Activated CD8-positive, alpha-beta T cell treated with anti-CD3 and anti-CD28 coated beads for 36 hours (primary cell): ENCODE measurements at regions not wholly inside any gene's neighbourhood (a gene's known extent, or its start where the extent isn't known, plus 50 kb on each side); places are given as distances from the start of the nearest gene placed in this dataset.

ENCODE experiments used
- ATAC-seq: fragments of 200-7000 bp; cut with Tn5 transposase; one replicate; pipeline ENCODE4 v1.10.0; 2021; ENCODE audit warnings: mild to moderate bottlenecking, moderate library complexity
- CTCF ChIA-PET: fragments of 350-600 bp; sonication (Branson Sonifier 250); formaldehyde crosslinking; loops from one replicate; lab custom pipeline; 2021; ENCODE audit warnings: antibody characterized with exemption; lab: Charles Lee
- POLR2A ChIA-PET: fragments of 350-600 bp; sonication (Branson Sonifier 250); formaldehyde crosslinking; loops from one replicate; lab custom pipeline; 2021; ENCODE audit warnings: antibody characterized with exemption; lab: Charles Lee
- DNase-seq: peaks from one replicate; pipeline ENCODE4 v3.0.0-alpha.2; 2020
- H3K27ac Mint-ChIP-seq: one replicate; pipeline ENCODE4 v1.8.0; 2021; ENCODE audit warnings: mild to moderate bottlenecking, mixed read lengths
- H3K27me3 Mint-ChIP-seq: one replicate; pipeline ENCODE4 v1.8.0; 2021; ENCODE audit warnings: mixed read lengths
- H3K36me3 Mint-ChIP-seq: one replicate; pipeline ENCODE4 v1.8.0; 2021; ENCODE audit warnings: low read depth, mixed read lengths
- H3K4me1 Mint-ChIP-seq: one replicate; pipeline ENCODE4 v1.8.0; 2021; ENCODE audit warnings: low read depth, mixed read lengths
- H3K4me3 Mint-ChIP-seq: one replicate; pipeline ENCODE4 v1.8.0; 2021; ENCODE audit warnings: mild to moderate bottlenecking, moderate library complexity, mixed read lengths
- H3K9me3 Mint-ChIP-seq: one replicate; pipeline ENCODE4 v1.8.0; 2021; ENCODE audit warnings: mixed read lengths
- CTCF ChIP-seq: fragments of 200-600 bp; IDR thresholded peaks from one replicate; pipeline ENCODE4 v1.8.0; 2022; ENCODE audit warnings: antibody characterized with exemption, mild to moderate bottlenecking
- intact Hi-C: fragments of 100-400 bp; cut with micrococcal nuclease; formaldehyde crosslinking; loops from one replicate; pipeline ENCODE4 v1.10.0; 2022

- ChIA-PET POLR2A (no interaction called here), CTCF (no interaction called here)
- intact Hi-C loops: no loop called here
- Mint-ChIP-seq H3K4me3 (no peak overlapping the region), H3K27ac (no peak overlapping the region), H3K4me1 (no peaks in the 10 kb centered on the region), H3K36me3 (no peaks in the 10 kb centered on the region), H3K9me3 (no peaks in the 10 kb centered on the region), H3K27me3 (peaks cover 12% of the 10 kb centered on the region)
- no peak for DNase-seq
- no peak for TF ChIP-seq CTCF
- no peak for ATAC-seq
Measured at GRCh38 chr15:79529157-79529785, 97.1 kb downstream of the MINAR1 start.

DNA sequence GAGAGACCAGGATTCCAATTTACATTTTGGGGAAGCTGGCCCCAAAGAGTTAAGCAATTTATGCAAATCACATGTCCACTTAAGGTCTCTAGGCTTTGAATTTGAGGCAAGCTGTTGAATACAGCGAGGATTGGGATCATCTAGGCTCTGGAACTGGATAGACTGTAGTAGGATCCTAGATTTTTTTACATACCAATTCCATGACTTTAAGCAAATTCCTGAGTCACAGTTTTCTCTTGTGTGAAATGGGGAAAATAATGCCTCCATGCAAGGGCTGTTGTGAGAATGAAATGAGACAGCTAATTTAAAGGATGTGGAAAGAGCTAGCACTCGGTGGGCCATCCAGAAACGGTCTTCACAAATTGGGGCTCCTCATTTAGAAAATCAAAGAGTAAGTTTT, 103.4 kb downstream of the MINAR1 start:
- no peaks in the 10 kb centered on the region for H3K36me3 Mint-ChIP-seq
- no peak for DNase-seq
- intact Hi-C loops: no loop called here
- no peak for TF ChIP-seq CTCF
- no peak overlapping the region for H3K27ac Mint-ChIP-seq
- H3K4me3 Mint-ChIP-seq: no peak overlapping the region
- H3K9me3 Mint-ChIP-seq: no peaks in the 10 kb centered on the region
- CTCF ChIA-PET: no interaction called here
- no peak for ATAC-seq
- peaks cover 6% of the 10 kb centered on the region for H3K27me3 Mint-ChIP-seq
- POLR2A ChIA-PET: no interaction called here
- H3K4me1 Mint-ChIP-seq: no peaks in the 10 kb centered on the region

DNA sequence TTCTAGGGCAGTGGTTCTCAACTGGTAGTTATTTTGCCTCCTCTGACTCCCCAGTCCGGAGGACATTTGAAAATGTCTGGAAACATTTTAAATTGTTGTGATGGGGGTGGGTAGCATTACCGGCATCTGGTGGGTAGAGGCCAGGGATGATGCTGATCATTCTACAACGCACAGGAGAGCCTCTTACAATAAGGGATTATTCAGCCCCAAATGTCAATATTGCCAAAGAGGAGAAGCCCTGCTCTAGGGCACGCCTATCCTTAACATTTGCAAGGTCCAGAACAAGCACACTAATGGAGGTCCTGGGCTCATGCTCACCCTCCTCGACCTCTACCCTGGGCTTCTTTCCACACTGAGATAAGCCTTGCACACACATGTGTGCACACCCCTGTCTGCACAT, 106.4 kb downstream of the MINAR1 start:
- TF ChIP-seq CTCF: no peak
- H3K36me3 Mint-ChIP-seq: no peaks in the 10 kb centered on the region
- ATAC-seq (no peak), DNase-seq (no peak)
- CTCF ChIA-PET: no interaction called here
- H3K27ac Mint-ChIP-seq: no peak overlapping the region
- POLR2A ChIA-PET: no interaction called here
- H3K4me3 Mint-ChIP-seq: no peak overlapping the region
- H3K4me1 Mint-ChIP-seq: no peaks in the 10 kb centered on the region
- peaks cover 4% of the 10 kb centered on the region for H3K27me3 Mint-ChIP-seq
- H3K9me3 Mint-ChIP-seq: no peaks in the 10 kb centered on the region
- intact Hi-C loops: no loop called here

- no peak for TF ChIP-seq CTCF
- POLR2A ChIA-PET: no interaction called here
- Mint-ChIP-seq H3K9me3 (no peaks in the 10 kb centered on the region), H3K27ac (no peak overlapping the region), H3K27me3 (no peaks in the 10 kb centered on the region), H3K36me3 (no peaks in the 10 kb centered on the region), H3K4me1 (no peaks in the 10 kb centered on the region), H3K4me3 (no peak overlapping the region)
- intact Hi-C loops: no loop called here
- no peak for ATAC-seq
- CTCF ChIA-PET: no interaction called here
- DNase-seq: no peak
Measured at GRCh38 chr15:79539401-79539800, 107.3 kb downstream of the MINAR1 start.

DNA sequence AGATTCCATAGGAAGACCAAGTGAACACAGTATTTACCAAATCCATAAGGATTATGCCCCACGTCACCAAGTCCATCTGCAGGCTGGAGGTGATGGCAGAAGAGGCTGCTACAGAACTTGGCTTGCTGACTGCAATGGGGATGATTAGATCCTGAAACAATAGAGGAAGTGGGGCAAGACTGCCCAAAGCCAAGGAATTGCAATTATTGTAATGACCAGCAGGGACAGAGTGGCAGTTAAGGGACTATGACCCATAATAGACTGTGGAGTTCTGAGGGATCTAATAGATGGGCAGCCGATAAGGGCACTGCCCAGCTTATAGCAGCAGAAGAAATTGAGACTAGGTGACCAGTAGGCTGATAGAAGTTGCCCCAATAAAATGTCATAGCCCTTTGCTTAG, 108.4 kb downstream of the MINAR1 start:
- TF ChIP-seq CTCF: no peak
- DNase-seq: no peak
- CTCF ChIA-PET: interaction anchor here (0.9 kb wide), 1 partner anchor 27 kb away, joined by 3 read pairs; no protein-coding TSS in a partner anchor
- Mint-ChIP-seq H3K4me1 (no peaks in the 10 kb centered on the region), H3K4me3 (no peak overlapping the region), H3K36me3 (no peaks in the 10 kb centered on the region), H3K27ac (no peak overlapping the region), H3K27me3 (no peaks in the 10 kb centered on the region), H3K9me3 (no peaks in the 10 kb centered on the region)
- intact Hi-C loops: no loop called here
- POLR2A ChIA-PET: no interaction called here
- ATAC-seq: no peak
